Hematopoietic multipotent progenitor cell treated with erythropoietin and hydrocortisone succinate and interleukin-3 and kit ligand, for 6 days (in vitro differentiated cells): ENCODE measurements at regions not wholly inside any gene's neighbourhood (a gene's known extent, or its start where the extent isn't known, plus 50 kb on each side); places are given as distances from the start of the nearest gene placed in this dataset.
A peak's percentile ranks its signal among the peaks of the same experiment; 100 is the strongest.

Source experiments
- DNase-seq: peaks from one replicate; pipeline ENCODE4 v3.0.0-alpha.2; 2015

DNA sequence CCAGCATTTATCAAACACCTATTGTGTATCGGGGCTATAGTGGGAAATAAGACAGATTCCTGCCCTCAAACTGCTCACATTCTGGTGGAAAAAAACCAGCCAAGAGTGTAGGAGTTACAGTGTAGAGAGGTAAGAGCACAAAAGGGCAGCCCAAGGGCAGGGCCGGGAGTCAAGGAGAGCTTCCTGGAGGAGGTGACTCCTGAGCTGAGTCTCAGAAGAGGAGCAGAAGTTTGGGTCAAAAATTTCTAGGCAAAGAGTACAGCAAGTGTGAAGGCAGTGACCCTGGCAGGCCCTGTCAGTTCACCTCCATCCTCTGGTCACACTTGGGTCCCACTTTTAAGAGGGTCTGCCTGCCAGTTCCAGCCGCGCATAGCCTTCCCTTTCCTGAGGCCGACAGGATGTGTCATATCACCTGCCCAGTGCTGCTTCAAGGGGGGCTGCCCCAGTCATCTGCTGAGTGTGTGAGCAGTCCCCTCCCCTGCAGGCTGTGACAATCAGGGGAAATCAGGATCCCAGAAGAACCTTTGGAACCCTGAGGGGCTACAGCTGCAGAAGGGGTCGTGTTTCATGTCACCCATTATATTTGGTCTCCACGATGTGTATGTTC, 118.4 kb downstream of the GLI2 start:
- no peak for DNase-seq

DNA sequence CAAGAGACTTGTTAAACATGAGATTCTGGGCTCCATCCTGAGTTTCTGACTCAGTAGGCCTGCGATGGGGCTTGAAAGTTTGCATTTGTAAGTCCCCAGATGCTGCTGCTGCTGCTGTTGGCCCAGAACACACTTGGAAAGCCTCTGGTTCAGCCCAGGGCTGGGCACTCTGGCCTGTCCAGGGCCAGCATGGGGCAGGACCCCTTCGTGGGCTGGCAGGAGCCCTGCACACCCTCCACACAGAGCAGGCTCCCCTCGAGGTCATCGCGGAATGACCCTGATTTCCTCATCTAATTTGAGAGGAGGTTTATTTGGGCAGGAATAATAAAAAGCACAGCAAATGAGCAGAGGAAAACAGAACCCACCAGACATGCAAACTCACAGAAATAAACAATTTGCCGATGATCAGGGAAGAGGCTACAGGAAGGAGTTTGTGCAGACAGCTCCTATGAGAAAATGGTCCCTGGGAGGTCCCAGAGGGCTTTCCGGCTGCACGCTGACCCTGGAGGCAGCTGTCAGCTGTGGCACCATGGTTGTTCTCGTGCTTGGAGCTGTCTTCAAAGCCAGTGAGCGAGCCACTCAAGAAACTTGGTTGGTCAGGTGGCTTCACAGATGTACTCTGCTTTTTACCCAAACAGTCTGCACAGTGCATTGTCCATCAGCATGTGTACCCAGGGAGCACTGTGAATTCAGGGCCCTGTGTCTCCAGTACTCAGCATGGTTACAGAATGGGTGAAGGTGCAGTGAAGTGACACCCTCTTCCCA, 119.3 kb downstream of the GLI2 start:
- DNase-seq, result no peak

DNA sequence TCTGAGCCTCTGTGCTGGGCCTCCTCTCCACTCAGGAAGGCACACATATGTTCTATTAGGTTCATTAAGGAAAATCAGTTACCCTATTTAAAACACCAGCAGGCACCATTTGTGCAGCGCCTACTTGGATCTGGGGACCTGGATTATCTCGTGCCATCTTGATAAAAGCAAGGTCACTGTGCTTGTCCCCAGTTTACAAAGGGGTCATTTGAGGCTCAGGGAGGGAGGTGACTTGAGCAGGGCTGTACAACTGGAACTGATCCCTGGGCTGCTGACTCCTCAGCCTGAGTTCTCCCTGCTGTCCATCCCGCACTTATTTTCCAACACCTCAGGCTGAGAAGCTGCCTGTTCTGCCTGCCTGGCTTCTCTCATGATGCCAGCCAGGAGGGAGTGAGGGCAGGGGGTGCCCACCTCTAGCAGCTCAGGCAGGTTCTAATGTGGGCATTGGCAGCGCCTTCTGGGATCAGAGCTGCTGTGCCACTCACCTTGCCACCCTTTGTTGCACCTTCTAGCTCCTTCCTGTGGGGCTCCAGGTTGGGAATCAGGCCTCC, 120.3 kb downstream of the GLI2 start:
- DNase-seq, result no peak

DNA sequence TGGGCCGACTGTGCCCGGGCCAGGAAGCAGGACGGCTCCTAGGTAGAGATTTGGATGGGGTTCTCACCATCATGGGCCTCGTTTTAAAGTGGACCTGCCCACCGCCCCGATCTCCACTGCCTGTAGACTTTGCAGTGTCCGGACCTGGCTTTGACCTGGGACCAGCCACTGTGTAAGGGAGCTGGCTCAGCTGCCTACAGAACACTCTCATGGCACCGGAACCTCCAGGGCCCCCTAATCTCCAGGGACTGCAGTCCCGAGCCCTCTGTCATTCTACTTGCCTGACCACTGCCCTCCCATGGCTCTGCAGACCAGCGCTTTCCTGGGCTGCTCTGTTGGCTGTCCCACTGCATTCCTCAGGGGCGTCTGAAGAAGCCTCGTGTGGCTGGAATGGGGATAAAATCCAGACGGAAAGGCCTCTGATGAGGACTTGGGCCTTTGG, 120.8 kb downstream of the GLI2 start:
- no peak for DNase-seq

DNA sequence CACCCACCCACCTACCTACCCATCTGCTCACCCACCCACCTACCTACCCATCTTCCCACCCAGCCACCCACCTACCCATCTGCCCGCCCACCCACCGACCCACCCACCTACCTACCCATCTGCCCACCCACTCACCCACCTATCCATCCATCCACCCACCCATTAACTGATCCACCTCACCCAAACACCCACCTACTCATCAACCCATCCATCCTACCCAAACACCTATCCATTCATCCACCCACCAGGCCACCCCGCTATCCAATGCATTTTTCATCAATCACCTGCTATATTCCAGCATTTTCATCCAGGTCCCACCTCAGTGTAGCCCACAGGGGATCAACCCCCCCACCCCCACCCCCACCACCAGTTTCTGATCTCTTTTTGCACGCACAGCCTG, 121.8 kb downstream of the GLI2 start:
- no peak for DNase-seq

DNA sequence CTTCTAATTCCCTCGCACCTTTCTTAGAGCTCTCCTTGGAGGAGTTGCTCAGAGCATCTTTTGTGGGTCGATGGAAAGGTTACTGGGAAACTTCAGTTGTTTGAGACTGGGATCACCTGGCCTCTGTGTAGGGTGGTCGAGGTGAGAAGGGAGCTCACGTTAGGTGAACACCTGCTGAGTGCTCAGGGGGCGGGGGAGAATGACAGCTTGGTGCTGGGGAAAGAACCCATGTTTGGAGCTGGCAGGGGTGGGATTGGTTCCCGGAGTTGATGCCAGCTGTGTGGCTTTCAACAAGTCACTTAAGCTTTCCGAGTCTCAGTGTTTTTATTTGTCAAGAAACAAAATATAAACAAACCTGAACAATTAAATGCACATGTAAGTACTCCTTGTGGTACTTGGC, 122.3 kb downstream of the GLI2 start:
- no peak for DNase-seq

DNA sequence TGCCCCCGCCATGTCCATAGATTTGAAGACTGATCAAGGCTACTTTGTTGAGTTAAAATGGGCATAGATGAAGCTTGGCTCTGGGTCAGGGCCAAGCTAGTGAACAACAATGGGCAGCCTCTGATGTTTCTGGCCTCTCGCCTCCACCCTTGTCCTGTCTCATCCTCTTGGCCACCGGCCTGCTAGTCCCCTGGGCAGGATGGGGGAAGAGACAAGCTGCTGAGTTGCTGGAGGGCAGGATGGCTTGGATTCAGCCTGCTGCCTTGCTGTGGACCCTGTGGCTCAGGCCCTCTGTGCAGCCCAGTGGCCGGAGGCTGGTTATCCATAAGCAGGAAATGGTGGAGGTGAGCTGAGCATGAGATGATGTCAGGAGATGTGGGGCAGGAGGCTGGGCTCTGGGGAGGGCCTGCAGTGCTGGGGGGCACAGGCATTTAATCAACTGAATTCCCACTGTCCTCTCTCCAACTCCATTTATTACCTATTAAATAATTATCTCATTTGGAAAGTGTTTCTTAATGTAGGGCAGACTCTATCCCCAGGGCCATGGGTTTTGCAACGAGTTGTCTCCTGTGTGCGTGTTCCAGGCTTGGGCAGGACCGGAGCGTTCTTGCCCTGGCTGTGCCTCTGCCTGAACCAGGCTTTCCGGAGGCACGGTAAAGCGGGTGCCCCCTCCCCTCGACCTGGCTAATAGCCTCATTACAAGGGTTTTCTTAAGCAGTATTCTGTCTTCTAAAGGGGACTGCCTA, 122.9 kb downstream of the GLI2 start:
- DNase-seq, result no peak

DNA sequence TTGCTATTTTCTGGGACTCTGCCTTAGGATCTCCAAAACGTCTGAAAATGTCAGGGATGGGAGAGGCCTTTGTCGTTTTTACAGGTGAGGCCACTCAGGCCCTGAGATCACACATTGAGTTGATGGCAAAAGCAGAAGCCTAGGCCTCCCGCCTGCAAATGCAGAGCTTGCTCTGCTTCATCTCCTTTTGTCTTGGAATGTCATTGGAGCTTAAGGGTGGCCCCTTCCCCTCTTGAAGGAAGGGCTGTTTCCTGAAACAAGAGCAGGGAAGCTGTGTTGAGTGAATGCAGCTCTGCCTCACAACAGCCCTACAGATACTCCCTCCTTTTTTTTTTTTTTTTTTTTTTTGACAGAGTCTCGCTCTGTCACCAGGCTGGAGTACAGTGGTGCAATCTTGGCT, 123.5 kb downstream of the GLI2 start:
- no peak for DNase-seq

DNA sequence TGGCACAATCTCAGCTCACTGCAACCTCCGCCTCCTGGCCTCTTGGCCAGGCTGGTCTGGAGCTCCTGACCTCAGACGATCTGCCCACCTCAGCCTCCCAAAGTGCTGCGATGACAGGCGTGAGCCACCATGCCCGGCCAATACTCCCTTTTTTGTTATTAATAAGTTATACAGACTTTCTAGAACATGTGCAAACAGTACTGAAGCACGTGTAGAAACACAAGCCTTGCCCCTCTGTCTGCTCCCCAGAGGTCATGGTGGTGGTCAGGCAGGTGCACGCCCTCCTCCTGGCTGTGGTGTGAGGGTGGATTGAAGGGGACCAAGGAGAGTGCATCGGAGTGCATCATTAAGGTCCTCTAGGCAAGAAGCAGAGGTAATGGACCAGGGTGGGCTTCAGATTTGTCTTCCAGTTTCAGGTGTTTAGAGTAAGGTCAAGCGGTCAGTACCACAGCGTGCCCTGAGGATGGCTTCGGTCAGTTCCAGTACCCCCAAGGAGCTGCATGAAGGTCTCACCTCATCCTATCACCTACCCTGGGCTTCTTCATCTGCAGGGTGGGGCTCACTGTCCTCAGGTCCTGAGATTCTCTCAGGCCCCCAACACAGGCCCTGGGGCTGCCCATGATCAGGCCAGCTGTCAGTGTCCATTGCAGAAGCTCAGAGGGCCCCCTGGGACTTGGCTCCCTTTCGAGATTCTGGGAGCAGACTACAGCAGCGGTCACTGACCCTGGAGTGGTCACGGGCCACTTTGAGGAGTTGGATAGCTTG, 124.3 kb downstream of the GLI2 start:
- DNase-seq, result no peak

DNA sequence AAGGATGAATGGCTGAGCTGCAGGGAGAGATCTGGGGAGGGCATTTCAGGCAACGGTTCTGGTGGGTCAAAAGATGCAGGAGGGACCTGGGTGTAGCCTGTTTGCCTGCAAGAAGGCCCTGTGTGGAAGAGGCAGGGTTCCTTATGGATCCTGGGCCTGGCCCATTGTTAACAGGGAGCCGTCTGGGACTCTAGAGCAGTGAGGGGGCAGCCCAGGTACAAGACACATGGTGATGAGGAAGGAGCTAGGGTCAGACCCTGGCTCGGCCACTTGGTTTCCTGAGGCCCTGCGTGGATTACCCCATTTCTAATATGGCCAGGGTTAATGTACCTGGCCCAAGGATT, 124.9 kb downstream of the GLI2 start:
- DNase-seq, result no peak

DNA sequence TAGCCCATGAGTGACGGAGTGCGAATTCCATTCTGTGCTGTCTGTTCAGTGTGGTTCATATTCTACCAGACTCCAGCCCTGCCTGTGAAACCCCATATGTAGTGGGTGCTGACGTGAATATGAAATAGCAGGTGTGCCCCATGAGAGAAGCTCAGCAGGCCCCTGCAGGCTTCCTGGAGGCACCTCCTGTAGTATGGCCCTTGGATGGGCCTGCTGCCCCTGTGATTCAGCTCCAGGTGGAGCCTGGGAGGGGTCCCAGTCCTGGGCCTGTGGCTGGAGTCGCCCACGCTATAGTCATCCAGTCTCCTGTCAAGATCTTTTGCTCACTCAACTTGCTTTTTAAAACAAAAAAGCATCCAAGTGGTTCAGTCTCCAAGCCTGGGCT, 125.5 kb downstream of the GLI2 start:
- DNase-seq, result no peak

DNA sequence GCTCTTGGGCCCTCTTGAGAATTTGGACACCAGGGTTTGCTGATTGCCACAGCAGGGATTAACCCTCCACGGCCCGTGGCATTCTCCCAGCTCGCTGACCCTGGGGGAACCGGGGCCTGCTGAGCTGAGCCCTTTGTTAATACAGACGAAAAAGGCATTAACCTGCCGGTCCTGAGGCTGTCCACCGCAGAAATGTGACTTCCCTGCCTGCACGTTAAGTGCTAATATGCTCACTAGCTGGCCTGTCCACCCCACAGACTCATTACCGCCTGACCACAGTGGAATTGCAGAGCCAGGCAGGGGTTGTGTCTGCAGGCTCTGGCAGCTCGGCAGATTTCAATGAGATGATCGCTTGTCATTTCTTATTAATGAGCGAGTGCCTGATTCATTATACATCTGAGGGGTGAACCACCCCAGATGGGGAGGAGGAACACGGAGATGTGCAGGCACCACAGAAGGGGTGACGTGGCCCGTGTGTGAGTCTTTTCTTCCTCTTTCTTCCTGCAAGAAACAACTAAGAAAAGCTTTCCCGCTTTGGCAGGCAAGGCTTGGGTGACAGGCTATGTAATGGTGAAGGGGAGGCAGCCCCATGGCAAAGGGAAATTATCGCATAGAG, 126.0 kb downstream of the GLI2 start:
- DNase-seq, result no peak

DNA sequence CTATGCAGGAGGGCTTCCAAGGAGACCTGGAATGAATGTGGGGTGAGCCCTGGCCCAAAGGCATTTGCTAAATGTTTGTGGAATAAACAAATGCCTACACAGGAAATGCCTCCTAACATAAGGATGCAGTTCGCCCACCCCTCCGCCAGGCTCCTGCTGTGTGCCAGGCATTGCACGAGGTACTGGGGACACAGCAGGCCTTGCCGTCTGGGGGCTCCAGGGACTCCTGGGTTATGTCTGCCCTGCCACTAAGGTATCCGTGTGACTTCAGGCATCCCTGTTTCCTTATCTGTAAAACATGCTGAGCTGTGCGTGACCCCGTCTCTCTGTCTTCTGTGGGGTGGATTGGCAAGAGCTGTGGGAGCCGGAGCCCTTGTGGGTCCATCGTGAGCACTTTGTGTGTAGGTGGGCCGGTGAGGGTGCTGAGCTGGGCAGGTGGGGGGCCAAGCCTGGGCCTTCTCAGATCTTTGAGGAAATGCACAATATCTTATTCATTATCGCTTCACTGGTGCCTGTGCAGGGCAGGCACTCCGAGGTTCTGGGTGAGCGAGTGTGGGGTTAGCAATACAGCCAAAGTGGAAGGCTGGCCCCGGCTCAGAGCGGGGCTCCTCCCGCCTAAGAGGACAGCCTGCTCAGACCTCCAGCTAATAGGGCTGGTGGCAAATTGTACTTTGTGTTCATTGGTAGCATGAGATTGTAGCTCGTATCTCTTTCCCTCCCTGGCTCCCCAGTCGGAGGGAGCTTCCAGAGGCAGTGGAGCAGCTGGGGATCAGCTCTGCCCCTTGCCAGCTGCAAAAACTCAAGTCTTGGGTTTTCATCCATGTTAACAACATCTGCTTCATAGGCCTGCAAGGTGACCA, 126.8 kb downstream of the GLI2 start:
- no peak for DNase-seq

DNA sequence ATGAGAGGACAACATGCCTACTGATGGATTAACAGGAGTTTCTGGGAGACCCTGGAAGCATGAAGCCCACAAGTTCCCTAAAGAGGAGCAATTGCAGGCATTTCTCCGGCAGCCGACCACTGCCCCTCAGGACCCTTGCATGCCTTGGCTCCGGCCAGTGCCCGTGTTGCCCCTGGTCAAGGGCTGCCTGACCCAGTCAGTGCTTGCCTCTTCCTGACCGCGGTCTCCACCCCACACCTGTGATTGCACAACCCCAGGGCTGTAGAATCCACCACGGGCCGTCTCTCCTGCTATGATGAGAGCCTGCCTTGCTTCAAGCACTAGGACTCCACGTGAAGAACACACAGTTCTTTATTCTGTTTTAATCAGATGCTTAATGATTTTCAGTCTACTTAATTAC, 127.5 kb downstream of the GLI2 start:
- DNase-seq, result no peak

DNA sequence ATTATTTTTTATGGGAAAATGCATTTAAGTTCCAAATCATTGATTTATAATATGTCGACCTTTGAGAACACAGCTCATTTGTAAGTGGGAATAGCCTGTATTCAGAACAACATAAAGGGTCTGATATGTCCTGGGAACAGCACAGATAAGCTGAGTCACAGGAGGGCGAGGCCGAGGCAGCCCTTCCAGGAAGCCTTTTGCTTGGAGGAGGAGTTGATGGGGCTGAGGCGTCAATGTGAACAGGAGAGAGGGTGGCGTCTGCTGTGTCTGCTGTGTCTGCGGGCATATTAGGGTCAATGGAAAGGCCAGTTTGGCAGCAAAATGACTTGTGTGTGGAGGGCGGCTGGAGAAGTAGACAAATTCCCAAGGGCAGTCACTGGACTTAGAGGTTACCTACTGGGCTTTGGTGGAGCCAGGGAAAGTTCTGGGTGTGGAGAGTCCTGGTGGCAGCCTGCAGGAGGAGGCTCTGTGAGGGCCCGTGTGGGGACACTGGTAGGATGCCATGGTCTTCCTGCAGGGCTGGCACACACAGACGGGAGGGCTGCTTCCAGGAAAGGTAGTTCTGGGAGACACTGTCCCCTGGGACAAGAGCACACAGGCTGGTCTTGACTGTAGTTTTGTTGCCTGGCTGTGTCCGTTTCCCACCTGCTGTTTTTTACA, 128.1 kb downstream of the GLI2 start:
- DNase-seq, result peak; percentile 73

DNA sequence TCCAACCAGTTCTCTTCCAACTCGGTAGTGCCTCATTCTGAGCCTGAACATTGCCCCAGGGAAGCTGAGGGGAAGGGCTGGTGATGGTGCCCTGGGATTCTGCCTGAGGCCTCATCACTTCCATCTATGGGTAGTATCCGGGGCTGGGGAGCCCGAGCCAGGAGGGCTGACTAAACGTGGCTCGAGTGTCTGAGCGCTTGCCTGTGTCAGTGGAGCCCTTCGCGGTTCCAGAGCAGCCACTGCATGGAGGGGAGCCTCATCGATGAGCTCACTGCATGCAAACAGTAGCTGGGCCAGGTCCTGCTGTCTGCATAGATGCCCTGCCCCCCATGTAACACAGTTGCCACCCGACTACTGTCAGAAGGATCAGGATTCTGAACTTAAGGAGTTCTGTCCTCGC, 129.3 kb downstream of the GLI2 start:
- DNase-seq, result no peak

DNA sequence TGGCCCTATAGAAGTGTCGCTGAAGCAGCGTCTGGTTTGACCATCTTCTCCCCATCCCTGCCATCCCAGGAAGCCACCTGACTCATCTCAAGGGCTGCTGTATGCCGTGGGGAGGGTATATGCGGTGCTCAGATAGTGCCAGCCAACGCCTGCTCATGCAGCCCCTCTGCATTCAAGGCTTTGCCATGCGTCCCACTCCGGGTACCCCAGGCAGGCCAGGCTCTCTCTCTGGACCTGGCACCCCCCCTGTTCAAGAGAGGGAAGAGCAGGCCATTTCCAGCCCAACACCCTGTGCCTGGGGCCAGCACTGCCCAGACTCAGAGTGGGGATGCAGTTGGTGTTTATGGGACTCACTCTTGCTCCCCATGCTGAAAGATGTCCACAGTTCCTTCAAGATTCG, 130.0 kb downstream of the GLI2 start:
- no peak for DNase-seq

DNA sequence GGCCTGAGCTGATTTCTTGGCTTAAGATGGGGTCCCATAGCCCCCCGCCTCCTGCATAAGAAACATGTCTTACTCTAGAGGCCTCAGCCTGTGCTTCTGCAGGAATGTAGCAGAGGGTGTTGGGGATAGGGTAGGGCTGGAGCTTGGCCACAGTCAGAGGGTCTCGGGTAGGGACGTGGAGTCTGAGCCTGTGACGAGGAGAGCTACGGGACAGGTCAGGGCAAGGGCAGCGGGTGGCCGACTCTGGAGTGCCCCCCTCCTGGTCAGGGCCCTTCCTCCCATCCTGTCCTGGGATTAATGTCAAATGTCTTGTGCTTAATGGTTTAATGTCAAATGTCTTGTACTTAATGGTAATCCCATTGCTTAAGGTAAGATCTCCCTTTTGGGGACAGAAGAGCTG, 130.4 kb downstream of the GLI2 start:
- DNase-seq, result no peak

DNA sequence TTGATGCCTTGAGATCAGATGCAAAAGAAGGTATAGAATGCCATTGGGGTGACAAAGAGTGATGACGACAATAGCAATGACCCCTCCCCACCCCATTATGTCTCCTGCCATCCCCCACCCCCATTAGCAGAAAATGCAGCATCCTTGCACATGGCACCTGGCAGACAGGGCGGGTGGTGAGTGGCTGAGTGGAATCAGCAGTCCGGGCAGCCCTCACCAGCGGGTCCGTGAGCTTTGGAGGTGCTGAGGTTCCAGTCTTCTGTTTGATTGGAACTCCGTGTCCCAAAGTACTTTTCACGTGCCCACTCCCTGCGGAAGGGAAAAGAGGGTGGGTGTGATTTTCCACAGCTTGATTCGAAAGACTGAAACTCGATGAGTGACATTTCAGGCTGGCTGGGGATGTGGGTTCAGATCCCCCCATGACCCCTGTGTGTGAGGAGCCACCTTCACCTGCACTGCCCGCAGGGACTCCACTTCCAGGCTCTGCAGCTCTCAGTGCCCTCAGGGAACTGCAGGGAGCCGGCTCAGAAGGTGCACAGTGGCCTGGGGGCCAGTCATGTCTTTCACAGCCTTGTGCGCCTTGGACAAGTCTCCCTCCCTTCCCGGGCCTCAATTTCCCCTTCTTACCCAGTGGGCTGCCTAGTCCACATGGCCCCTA, 130.9 kb downstream of the GLI2 start:
- DNase-seq, result no peak
